Transverse colon (tissue), 4 donors: ENCODE measurements at regions not wholly inside any gene's neighbourhood (a gene's known extent, or its start where the extent isn't known, plus 50 kb on each side); places are given as distances from the start of the nearest gene placed in this dataset.

Source experiments
- EP300 ChIP-seq: sonication (generic); formaldehyde crosslinking; IDR thresholded peaks from one replicate; pipeline ENCODE4 v1.6.1; 2017; ENCODE audit warnings: antibody characterized with exemption, low read depth
- POLR2A ChIP-seq: fragments of 450-650 bp; IDR thresholded peaks from one replicate; pipeline ENCODE4 v1.6.1; 2016; ENCODE audit warnings: antibody characterized with exemption, mild to moderate bottlenecking, moderate library complexity
- POLR2AphosphoS5 ChIP-seq, 3 donors: sonication (generic); formaldehyde crosslinking; IDR thresholded peaks; one replicate each; pipeline ENCODE4 v1.6.1; 2016; ENCODE audit warnings: antibody characterized with exemption in 3 of 3
- TF ChIP-seq, protein P1 (sequence below), 5 experiments: fragments of 200-600 bp in 3 of 5; fragments of 450-650 bp in 2 of 5; sonication (generic) in 3 of 5; IDR thresholded peaks; 1 replicate in 2 of 5; 2 replicates in 3 of 5; pipeline ENCODE4 v1.5.1; 2016 to 2017; ENCODE audit warnings: antibody characterized with exemption in 5 of 5, inconsistent platforms in 3 of 5, mild to moderate bottlenecking in 2 of 5, moderate library complexity in 1 of 5

- TF ChIP-seq, protein P1, sequence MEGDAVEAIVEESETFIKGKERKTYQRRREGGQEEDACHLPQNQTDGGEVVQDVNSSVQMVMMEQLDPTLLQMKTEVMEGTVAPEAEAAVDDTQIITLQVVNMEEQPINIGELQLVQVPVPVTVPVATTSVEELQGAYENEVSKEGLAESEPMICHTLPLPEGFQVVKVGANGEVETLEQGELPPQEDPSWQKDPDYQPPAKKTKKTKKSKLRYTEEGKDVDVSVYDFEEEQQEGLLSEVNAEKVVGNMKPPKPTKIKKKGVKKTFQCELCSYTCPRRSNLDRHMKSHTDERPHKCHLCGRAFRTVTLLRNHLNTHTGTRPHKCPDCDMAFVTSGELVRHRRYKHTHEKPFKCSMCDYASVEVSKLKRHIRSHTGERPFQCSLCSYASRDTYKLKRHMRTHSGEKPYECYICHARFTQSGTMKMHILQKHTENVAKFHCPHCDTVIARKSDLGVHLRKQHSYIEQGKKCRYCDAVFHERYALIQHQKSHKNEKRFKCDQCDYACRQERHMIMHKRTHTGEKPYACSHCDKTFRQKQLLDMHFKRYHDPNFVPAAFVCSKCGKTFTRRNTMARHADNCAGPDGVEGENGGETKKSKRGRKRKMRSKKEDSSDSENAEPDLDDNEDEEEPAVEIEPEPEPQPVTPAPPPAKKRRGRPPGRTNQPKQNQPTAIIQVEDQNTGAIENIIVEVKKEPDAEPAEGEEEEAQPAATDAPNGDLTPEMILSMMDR (IDR thresholded peaks at IDR 0.05): no peak
- TF ChIP-seq POLR2AphosphoS5 (IDR thresholded peaks at IDR 0.05) (no peak), POLR2A (no peak), EP300 (no peak)
These were observed 736.5 kb downstream of the REEP3 start for GRCh38 chr10:64257704-64258103.
